H1 (cell line): ENCODE measurements at regions not wholly inside any gene's neighbourhood (a gene's known extent, or its start where the extent isn't known, plus 50 kb on each side); places are given as distances from the start of the nearest gene placed in this dataset.

Source experiments
- CTCF ChIA-PET: fragments of 300-600 bp; sonication (Branson Sonifier 250); formaldehyde crosslinking; loops from one replicate; lab custom pipeline; 2021; ENCODE audit not compliant: partially characterized antibody; lab: Charles Lee
- POLR2A ChIA-PET: fragments of 300-600 bp; sonication (Branson Sonifier 250); formaldehyde crosslinking; loops from one replicate; lab custom pipeline; 2021; ENCODE audit warnings: inconsistent platforms; ENCODE audit not compliant: partially characterized antibody; lab: Charles Lee
- DNase-seq, 2 experiments: peaks; one replicate each; pipeline versions ENCODE4 v3.0.0 to v3.0.0-alpha.2; 2010 to 2022; ENCODE audit warnings: low spot score in 2 of 2, low read depth in 1 of 2, mixed read lengths in 1 of 2
- FAIRE-seq: peaks from 2 replicates; lab custom pipeline; 2011; peaks lifted over from hg19 to GRCh38; lab: Jason Lieb, UNC
- H2AFZ ChIP-seq: 2 replicates; pipeline ENCODE4 v1.8.1; 2012; ENCODE audit warnings: low read length, inconsistent platforms
- H2AK5ac ChIP-seq: 2 replicates; pipeline ENCODE4 v1.6.1; 2013; ENCODE audit warnings: low read depth, low read length
- H2BK120ac ChIP-seq: replicated peaks from 2 replicates; pipeline ENCODE3; 2013; ENCODE audit warnings: low read depth, low read length, inconsistent platforms
- H2BK12ac ChIP-seq: 2 replicates; pipeline ENCODE4 v1.6.1; 2013; ENCODE audit warnings: low read depth, low read length
- H2BK15ac ChIP-seq: 2 replicates; pipeline ENCODE4 v1.6.1; 2013; ENCODE audit warnings: low read length
- H2BK20ac ChIP-seq: 2 replicates; pipeline ENCODE4 v1.6.1; 2013; ENCODE audit warnings: low read length
- H2BK5ac ChIP-seq: 2 replicates; pipeline ENCODE4 v1.6.1; 2013; ENCODE audit warnings: low read depth, low read length
- H3K14ac ChIP-seq: 2 replicates; pipeline ENCODE4 v1.6.1; 2013; ENCODE audit warnings: inconsistent platforms; ENCODE audit not compliant: insufficient read length
- H3K18ac ChIP-seq: 2 replicates; pipeline ENCODE4 v1.6.1; 2013; ENCODE audit warnings: low read length; ENCODE audit errors: extremely low read depth
- H3K23ac ChIP-seq: 2 replicates; pipeline ENCODE4 v1.6.1; 2013; ENCODE audit warnings: inconsistent platforms; ENCODE audit not compliant: insufficient read length
- H3K23me2 ChIP-seq: 2 replicates; pipeline ENCODE4 v1.6.1; 2013; ENCODE audit warnings: low read depth, low read length
- H3K27ac ChIP-seq: 2 replicates; pipeline ENCODE4 v1.6.1; 2011; ENCODE audit warnings: low read depth, low read length, inconsistent platforms
- H3K27me3 ChIP-seq, 4 experiments: replicated peaks in 1 of 4; 1 replicate in 1 of 4; 2 replicates in 3 of 4; pipeline versions ENCODE4 v1.6.1 to v1.8.1; 2011 to 2013; ENCODE audit warnings: low read length in 3 of 4, mild to moderate bottlenecking in 3 of 4, inconsistent platforms in 2 of 4, mixed read lengths in 2 of 4, moderate library complexity in 1 of 4; ENCODE audit not compliant: control insufficient read depth in 3 of 4, insufficient read depth in 3 of 4; ENCODE audit errors: extremely low read depth in 1 of 4
- H3K36me3 ChIP-seq, 4 experiments: 2 replicates each; pipeline versions ENCODE4 v1.6.1 to v1.8.1; 2011 to 2013; ENCODE audit warnings: mild to moderate bottlenecking in 4 of 4, low read length in 3 of 4, moderate library complexity in 2 of 4, control low read depth in 1 of 4, inconsistent platforms in 1 of 4; ENCODE audit not compliant: insufficient read depth in 4 of 4, control insufficient read depth in 2 of 4
- H3K4ac ChIP-seq: replicated peaks from 2 replicates; pipeline ENCODE3; 2013; ENCODE audit warnings: low read length, low read depth, mixed read lengths, inconsistent platforms; ENCODE audit not compliant: insufficient read length
- H3K4me1 ChIP-seq, 4 experiments: replicated peaks in 1 of 4; 1 replicate in 1 of 4; 2 replicates in 3 of 4; pipeline versions ENCODE4 v1.6.1 to v1.8.1; 2011 to 2013; ENCODE audit warnings: low read length in 3 of 4, inconsistent platforms in 2 of 4, mixed read lengths in 1 of 4; ENCODE audit not compliant: insufficient read depth in 4 of 4, control insufficient read depth in 3 of 4
- H3K4me2 ChIP-seq, 2 experiments: 2 replicates each; pipeline versions ENCODE4 v1.6.1 to v1.8.1; 2011 to 2013; ENCODE audit warnings: low read depth in 2 of 2, low read length in 2 of 2, control low read depth in 1 of 2, inconsistent platforms in 1 of 2, mild to moderate bottlenecking in 1 of 2; ENCODE audit not compliant: insufficient read depth in 1 of 2
- H3K4me3 ChIP-seq, 4 experiments: fragments of 200-600, 300-600 bp in 1 of 4; sonication (generic), shearing (Covaris generic), sonication (Bioruptor Twin) in 1 of 4; 2 replicates each; pipeline versions ENCODE4 v1.5.1 to v1.8.1; 2011 to 2016; ENCODE audit warnings: low read length in 4 of 4, low read depth in 3 of 4, control low read depth in 2 of 4, inconsistent platforms in 2 of 4, mild to moderate bottlenecking in 2 of 4, mixed read lengths in 1 of 4, moderate library complexity in 1 of 4; ENCODE audit not compliant: insufficient read depth in 2 of 4; ENCODE audit errors: extremely low read depth in 1 of 4
- H3K56ac ChIP-seq: replicated peaks from 2 replicates; pipeline ENCODE3; 2013; ENCODE audit warnings: low read depth, mild to moderate bottlenecking, mixed read lengths, low read length, inconsistent platforms; ENCODE audit not compliant: insufficient read length
- H3K79me1 ChIP-seq: 2 replicates; pipeline ENCODE4 v1.6.1; 2013; ENCODE audit warnings: low read depth, low read length, control low read depth
- H3K79me2 ChIP-seq, 2 experiments: 2 replicates each; pipeline versions ENCODE4 v1.6.1 to v1.8.1; 2012 to 2013; ENCODE audit warnings: low read length in 2 of 2, mild to moderate bottlenecking in 2 of 2, inconsistent platforms in 1 of 2; ENCODE audit not compliant: insufficient read depth in 2 of 2, control insufficient read depth in 1 of 2
- H3K9ac ChIP-seq, 4 experiments: replicated peaks in 1 of 4; 1 replicate in 1 of 4; 2 replicates in 3 of 4; pipeline versions ENCODE4 v1.6.1 to v1.8.1; 2011 to 2013; ENCODE audit warnings: low read depth in 3 of 4, low read length in 3 of 4, control low read depth in 2 of 4, mild to moderate bottlenecking in 2 of 4, moderate library complexity in 2 of 4, inconsistent platforms in 1 of 4; ENCODE audit errors: extremely low read depth in 1 of 4
- H3K9me3 ChIP-seq, 2 experiments: 2 replicates each; pipeline versions ENCODE4 v1.6.1 to v1.8.1; 2012 to 2013; ENCODE audit warnings: mild to moderate bottlenecking in 2 of 2, moderate library complexity in 2 of 2, control low read depth in 1 of 2, inconsistent platforms in 1 of 2, low read depth in 1 of 2, low read length in 1 of 2, mixed read lengths in 1 of 2; ENCODE audit not compliant: insufficient read depth in 2 of 2
- H4K20me1 ChIP-seq, 2 experiments: replicated peaks in 1 of 2; 2 replicates each; pipeline versions ENCODE3 to v1.8.1; 2011 to 2013; ENCODE audit warnings: inconsistent platforms in 2 of 2, low read length in 2 of 2, mild to moderate bottlenecking in 1 of 2; ENCODE audit not compliant: insufficient read depth in 2 of 2, control insufficient read depth in 1 of 2
- H4K5ac ChIP-seq: 2 replicates; pipeline ENCODE4 v1.6.1; 2013; ENCODE audit warnings: low read length, low read depth, mixed read lengths, inconsistent platforms; ENCODE audit not compliant: insufficient read length
- H4K8ac ChIP-seq: 2 replicates; pipeline ENCODE4 v1.8.0; 2013; ENCODE audit warnings: mild to moderate bottlenecking, moderate library complexity, low read length, inconsistent platforms; ENCODE audit not compliant: insufficient read depth; ENCODE audit errors: extremely low read depth
- H4K91ac ChIP-seq: replicated peaks from 2 replicates; pipeline ENCODE3; 2013; ENCODE audit warnings: low read length, mixed read lengths, inconsistent platforms; ENCODE audit not compliant: insufficient read length
- CBX5 ChIP-seq: fragments of 300-800, 300-1000 bp; sonication (generic); IDR thresholded peaks from 2 replicates; pipeline ENCODE4 v1.7.1; 2016; ENCODE audit warnings: antibody characterized with exemption, low read length, low read depth
- SP1 ChIP-seq: IDR thresholded peaks from 2 replicates; pipeline ENCODE4 v1.6.1; 2011; ENCODE audit warnings: low read depth, low read length
- WGBS, 2 experiments: shearing (Covaris generic) in 1 of 2; methylation state at CpG; one replicate each; pipeline versions ENCODE4 v1.1.6 to v1.1.7; 2013 to 2015; ENCODE audit warnings: low lambda C conversion rate in 2 of 2, mixed read lengths in 2 of 2, inconsistent platforms in 1 of 2, low coverage in 1 of 2, missing lambda C conversion rate in 1 of 2; ENCODE audit not compliant: insufficient replicate concordance in 2 of 2, insufficient coverage in 1 of 2, insufficient read length in 1 of 2; ENCODE audit errors: extremely low coverage in 1 of 2, missing lambda C conversion rate in 1 of 2; 5-methylcytosine and 5-hydroxymethylcytosine counted together
- TF ChIP-seq, protein P1 (sequence below): IDR thresholded peaks from 2 replicates; pipeline ENCODE4 v1.6.1; 2012; ENCODE audit warnings: low read length, inconsistent platforms

DNA sequence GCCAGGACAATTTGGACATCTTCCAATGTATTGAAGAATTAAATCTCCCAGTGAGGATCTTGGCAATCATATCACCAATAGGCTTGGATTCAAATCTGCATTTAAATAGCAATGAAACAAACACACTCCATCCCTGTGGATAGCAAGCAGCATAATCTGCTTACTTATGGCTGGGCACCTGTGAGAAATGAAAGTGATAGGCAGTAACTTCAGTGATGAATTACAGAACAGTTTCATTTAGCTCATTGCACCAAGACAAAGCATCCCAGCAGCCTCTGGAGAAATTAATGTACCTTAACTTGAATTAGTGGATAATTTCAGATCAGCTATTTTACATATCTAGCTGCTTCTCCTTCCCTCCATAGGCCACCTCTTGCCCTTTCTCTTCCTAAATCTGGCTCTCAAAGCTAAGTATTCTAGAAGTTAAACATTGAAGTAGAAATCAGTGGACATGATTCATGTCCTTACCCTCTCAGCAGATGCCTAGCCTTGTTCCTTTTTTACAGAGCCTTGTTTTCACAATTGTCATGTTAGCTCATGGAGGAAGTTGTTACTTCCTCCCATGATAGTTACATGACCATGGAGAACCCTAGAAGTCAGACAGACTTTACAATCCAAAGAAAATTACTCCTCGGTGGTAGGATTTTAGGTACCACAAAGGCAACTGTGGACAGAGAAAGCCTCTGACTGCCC, 88.5 kb upstream of the TACR1 start:
- POLR2A ChIA-PET: no interaction called here

More for the DNA sequence above, 88.5 kb upstream of the TACR1 start:
- no peak overlapping the region for H3K14ac ChIP-seq
- H3K36me3 ChIP-seq: no peaks in the 10 kb centered on the region
- H3K4ac ChIP-seq: no peak overlapping the region
- H4K8ac ChIP-seq: no peak overlapping the region
- no peak overlapping the region for H2AFZ ChIP-seq
- DNase-seq (no peak), FAIRE-seq (no peak)
- no peak overlapping the region for H3K18ac ChIP-seq
- H2BK20ac ChIP-seq: no peak overlapping the region
- H2AK5ac ChIP-seq: no peak overlapping the region
- no peak overlapping the region for H2BK120ac ChIP-seq
- TF ChIP-seq, protein P1, sequence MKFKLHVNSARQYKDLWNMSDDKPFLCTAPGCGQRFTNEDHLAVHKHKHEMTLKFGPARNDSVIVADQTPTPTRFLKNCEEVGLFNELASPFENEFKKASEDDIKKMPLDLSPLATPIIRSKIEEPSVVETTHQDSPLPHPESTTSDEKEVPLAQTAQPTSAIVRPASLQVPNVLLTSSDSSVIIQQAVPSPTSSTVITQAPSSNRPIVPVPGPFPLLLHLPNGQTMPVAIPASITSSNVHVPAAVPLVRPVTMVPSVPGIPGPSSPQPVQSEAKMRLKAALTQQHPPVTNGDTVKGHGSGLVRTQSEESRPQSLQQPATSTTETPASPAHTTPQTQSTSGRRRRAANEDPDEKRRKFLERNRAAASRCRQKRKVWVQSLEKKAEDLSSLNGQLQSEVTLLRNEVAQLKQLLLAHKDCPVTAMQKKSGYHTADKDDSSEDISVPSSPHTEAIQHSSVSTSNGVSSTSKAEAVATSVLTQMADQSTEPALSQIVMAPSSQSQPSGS: no peak
- no peak for TF ChIP-seq CBX5
- TF ChIP-seq SP1: no peak
- no peak overlapping the region for H3K56ac ChIP-seq
- CTCF ChIA-PET: interaction anchor here (1.5 kb wide), 1 partner anchor 27 kb away, joined by 3 read pairs; no protein-coding TSS in a partner anchor
- no peak overlapping the region for H3K23ac ChIP-seq
- no peaks in the 10 kb centered on the region for H3K27me3 ChIP-seq
- no peaks in the 10 kb centered on the region for H3K79me1 ChIP-seq
- no peak overlapping the region for H2BK15ac ChIP-seq
- H4K91ac ChIP-seq: no peak overlapping the region
- H2BK5ac ChIP-seq: no peak overlapping the region
- no peak overlapping the region for H3K4me3 ChIP-seq
- no peaks in the 10 kb centered on the region for H3K79me2 ChIP-seq
- H4K20me1 ChIP-seq: no peaks in the 10 kb centered on the region
- H3K23me2 ChIP-seq: no peaks in the 10 kb centered on the region; the same call in 1 of the 2 replicates
- WGBS, 2 experiments: 92% methylated on average over 1 of the region's 1 CpG; no CpG with 5 or more reads in 1 of the 2 experiments
- no peak overlapping the region for H4K5ac ChIP-seq
- no peak overlapping the region for H3K4me2 ChIP-seq
- H3K9ac ChIP-seq: no peak overlapping the region
- H3K4me1 ChIP-seq: peaks cover 0 to 2% (median 0%) of the 10 kb centered on the region in 4 experiments; a peak in 1 of 7 replicates
- H3K27ac ChIP-seq: no peak overlapping the region
- no peak overlapping the region for H2BK12ac ChIP-seq
- H3K9me3 ChIP-seq: no peaks in the 10 kb centered on the region
